ENCODE measurements at regions not wholly inside any gene's neighbourhood (a gene's known extent, or its start where the extent isn't known, plus 50 kb on each side); places are given as distances from the start of the nearest gene placed in this dataset.

DNA sequence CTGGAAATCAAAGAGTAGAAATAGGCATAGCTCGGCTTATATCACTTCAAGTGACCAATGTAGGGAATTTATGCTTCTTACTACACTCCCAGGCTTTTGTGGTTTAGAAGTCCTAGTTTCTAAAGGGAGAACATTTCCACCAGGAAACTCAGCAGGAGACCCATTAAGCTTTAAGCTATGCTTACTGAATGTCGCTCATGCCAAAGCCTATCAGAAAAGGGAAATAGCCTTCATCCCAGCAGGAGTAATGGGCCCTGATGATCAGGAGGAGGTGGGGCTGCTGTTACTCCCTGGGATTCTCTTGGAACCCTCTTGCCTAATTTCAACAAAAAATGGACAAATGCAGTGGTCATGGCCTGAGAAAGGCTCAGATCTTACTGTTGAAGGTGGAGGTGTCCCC is 54.5 kb upstream of the SEMA6A start:
- TF ChIP-seq POLR2A (IDR thresholded peaks at IDR 0.05; ENCODE audit: low read length): no peak
- TF ChIP-seq GATA1 (IDR thresholded peaks at IDR 0.05; ENCODE audit: low read depth, low read length): no peak
